CMK (cell line): ENCODE measurements at regions not wholly inside any gene's neighbourhood (a gene's known extent, or its start where the extent isn't known, plus 50 kb on each side); places are given as distances from the start of the nearest gene placed in this dataset.
A peak's percentile ranks its signal among the peaks of the same experiment; 100 is the strongest.

Source experiments
- DNase-seq: peaks from one replicate; pipeline ENCODE4 v3.0.0-alpha.2; 2010; ENCODE audit warnings: low read depth

- DNase-seq = no peak
Measured at GRCh38 chrX:109312757-109313156, 169.1 kb downstream of the GUCY2F start.

DNA sequence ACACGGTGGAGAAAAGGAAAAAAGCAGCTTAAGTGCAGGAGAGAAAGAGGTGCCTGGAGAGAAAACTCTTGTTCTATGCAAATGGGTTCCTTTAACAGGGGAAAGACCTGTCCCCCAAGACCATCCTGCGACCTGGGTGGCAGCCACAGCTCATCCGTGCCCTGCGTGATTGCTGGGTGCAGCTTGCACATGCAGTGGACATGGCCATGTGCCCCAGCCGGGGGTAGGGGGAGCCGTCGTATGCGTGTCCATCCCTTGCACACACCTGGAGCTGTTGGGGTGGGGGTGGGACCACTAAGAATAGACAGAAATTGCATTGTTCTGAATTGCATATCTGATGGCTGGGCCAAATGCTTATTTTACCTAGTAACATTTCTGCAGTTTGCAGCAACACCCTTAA lies 171.9 kb downstream of the GUCY2F start:
- no peak for DNase-seq

GRCh38 chrX:109301177-109301576 lies 180.7 kb downstream of the GUCY2F start:
- DNase-seq = no peak

DNA sequence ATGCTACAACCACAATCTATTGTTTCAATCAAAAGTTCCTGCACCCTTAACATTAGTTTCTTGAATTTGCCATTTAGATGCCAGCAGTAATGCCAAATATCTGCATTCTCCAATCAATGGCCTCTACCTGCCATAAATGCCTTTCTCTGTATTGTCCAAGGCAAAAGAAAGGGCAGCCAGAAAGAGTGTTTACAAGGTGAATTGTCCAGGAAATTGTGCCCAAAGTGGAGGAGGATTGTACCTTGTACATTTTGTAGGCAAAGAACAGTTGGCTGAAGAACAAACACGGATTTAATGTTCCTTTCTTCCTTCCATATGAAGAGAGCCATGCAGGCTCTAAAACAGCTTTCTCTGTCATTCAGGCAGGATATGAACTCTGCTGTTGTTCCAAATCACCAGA lies 181.5 kb downstream of the GUCY2F start:
- DNase-seq = no peak

DNA sequence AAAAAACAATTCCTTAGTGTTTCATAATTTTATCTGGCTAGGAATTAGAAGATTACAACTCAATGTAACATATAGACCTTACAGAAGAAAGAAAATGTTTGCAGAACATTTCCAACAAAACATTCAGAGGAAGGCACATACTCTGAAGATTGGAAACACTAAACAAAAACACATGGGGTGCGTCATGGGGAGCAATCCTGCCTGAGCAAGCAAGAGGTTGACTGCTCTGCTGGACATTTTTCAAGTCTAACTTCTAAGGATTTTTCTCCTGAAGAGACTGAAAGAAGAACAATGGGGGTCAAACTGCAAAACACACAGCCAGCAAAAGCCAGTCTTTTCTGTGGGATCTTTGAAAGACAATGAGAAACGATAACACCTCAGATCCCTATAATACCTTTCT lies 182.8 kb downstream of the GUCY2F start:
- DNase-seq = no peak

DNA sequence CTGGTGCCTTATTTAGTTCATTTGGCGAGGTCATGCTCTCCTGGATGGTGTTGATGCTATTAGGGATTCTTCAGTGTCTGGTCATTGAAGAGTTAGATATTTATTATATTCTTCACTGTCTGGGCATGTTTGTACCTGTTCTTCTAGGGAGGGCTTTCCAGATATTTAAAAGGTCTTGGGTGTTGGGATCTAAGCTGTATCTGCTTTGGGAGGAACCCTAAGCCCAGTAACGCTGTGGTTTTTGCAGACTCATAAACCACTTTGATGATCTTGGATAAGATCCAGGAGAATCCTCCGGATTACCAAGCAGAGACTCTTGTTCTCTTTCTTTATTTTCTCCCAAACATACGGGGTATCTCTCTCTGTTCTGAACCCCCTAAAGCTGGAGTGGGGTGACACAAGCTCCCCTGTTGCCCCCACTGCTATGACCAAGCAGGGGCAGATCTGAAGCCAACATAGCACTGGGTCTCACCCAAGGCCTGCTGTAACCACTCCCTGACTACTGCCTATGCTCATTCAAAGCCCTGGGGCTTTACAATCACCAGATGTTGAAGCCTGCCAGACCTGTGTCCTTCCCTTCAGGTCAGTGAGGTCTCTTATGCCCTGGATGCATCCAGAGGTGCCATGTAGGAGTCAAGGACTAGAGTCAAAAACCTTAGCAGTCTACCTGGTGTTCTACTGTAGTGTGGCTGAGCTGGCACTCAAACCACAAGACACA lies 187.6 kb downstream of the GUCY2F start:
- DNase-seq = no peak

DNA sequence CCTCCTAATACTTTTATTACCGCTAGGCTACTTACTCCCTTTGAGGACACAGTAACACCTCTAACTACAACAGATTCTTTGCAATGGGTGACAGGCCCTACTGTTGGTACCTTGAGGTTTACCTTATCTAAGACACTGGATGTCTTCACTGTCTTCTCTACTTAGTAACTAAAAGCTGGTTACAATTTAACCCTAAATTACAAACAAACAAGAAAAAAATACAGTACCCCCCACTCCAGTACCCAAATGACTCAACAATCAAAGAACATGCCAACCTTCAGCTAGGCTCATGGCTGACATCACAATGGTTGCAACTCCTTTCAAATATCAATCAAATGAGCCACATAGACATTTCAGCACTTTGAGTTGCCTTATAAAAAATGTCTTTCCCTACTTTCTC lies 198.0 kb downstream of the GUCY2F start:
- no peak for DNase-seq

GRCh38 chrX:109281483-109282275 lies 200.2 kb downstream of the GUCY2F start:
- peak; percentile 3 for DNase-seq

DNA sequence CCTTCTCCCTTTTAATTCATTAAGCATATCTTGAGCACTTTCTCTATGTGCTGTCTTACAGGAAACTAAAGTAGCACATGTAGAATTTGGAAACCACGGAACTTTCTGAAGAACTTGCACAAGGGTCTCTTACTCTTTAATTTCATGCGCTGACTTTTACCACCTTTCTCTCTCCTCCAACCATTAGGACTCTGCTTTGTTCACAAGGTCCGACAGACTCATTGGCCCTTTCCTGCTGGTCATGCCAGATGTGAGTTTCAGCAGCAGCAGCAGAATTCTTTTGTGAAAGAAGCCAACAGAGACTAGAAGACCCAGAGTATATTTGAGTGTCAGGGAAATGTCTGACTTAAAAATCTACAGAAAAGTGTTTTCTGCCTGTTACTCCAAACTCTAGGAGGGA lies 207.1 kb downstream of the GUCY2F start:
- DNase-seq = no peak

GRCh38 chrX:109270580-109271484 lies 211.1 kb downstream of the GUCY2F start:
- DNase-seq = no peak

GRCh38 chrX:109268340-109268739 lies 213.5 kb downstream of the GUCY2F start:
- DNase-seq = no peak

GRCh38 chrX:109266034-109266433 lies 215.9 kb downstream of the GUCY2F start:
- no peak for DNase-seq

- DNase-seq = no peak
Measured at GRCh38 chrX:109264878-109265277, 217.0 kb downstream of the GUCY2F start.

DNA sequence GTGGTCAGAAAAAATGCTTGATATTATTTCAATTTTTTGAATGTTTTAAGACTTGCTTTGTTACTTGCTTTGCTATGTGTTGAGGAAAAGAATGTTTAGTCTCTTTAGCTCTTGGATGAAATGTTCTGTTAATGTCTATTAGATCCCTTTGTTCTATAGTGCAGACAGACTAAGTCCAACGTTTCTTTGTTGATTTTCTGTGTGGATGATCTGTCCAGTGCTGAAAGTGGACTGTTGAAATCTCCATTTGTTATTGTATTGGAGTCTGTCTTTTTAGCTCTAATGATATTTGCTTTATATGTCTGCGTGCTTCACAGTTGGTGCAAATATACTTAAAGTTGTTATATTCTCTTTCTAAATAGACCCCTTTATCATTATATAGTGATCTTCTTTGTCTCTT lies 220.6 kb downstream of the GUCY2F start:
- DNase-seq = no peak

GRCh38 chrX:109252789-109253188 lies 229.1 kb downstream of the GUCY2F start:
- DNase-seq = no peak

DNA sequence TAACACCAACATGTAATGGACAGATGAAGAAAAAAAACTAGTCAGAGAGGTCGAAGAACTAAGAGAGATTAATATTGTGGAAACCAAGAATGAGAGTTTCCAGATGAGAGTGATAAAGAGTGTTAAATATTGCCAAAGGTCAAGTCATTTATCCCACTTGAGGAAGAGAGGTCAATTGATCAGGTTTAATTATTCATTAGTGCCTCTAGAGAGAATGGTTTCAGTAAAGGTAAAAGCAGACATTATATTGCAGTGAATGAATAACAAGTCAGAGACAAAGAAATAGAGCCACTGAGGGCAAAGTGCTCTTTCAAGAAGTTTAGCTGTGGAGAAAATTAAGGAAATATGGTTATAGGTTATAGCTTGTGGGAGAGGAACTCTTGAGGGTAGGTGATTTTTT lies 263.1 kb downstream of the GUCY2F start:
- DNase-seq = no peak

DNA sequence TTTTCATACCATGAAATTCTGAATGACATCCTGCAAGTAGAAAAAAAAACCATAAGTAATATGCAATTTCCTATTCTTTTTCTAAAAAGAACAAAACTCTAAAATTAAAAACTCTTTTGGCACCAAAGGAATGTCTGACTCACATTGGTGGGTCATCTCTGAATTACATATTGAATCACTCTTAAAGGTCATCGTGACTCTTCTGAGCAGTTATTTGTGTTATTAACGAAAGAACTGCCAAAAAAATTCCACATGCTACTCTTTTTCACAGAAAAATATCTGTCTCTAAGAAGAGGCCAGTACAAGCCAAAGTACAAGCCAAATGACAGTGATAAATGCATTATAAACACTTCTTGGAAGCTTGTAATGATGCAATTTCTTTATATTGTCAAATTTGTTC lies 282.2 kb downstream of the GUCY2F start:
- no peak for DNase-seq

DNA sequence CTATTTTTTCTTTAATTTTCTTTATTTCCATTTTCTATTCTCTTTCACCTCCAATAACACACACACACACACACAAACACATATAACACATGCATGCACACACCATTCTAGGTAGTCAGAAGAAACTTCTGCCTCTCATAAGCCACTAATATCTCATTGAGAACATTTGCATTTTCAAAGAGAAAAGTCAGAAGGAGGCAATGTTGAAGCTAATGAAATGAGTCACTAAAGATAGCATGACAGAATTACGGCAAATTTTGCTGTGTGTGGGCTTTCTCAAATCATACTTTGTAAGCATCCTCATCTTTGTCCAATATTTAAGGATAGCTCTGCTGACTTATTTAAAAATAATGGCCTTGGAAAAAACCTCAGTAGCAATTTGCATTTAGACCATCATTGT lies 291.3 kb downstream of the GUCY2F start:
- DNase-seq = no peak

DNA sequence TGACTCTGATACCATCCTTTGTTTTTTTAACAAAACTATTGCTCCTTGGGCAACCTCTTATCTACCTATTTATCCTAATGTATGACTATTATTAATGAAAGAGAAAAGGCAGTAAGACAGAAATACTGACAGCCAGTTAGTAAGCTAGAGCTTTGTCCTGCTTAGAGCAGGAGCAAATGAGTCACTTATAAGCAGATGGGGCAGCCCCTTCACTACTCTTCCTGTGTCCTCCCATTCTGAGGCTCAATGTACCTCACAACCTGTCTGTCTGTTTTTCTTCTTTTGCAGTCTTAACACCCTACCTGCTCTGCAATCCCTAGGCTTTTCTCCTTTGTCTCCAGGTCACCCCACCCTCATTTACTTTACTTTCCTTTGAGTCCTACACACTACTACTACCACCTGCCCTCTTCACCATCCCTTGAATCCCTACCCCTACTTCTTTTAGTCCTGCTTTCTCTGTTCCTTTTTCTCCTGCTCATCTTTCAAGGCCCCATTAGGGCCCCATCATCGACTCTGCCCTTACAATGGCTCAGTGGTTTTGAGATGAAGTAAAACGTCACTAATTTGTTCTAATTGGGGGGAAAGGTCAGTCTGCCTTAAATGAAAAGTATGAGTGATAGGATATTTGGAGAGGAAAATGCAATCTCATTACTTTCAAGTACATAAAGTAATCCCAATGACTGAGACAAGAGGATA lies 294.3 kb downstream of the GUCY2F start:
- no peak for DNase-seq

- DNase-seq = no peak
Measured at GRCh38 chrX:109186939-109187338, 294.9 kb downstream of the GUCY2F start.

DNA sequence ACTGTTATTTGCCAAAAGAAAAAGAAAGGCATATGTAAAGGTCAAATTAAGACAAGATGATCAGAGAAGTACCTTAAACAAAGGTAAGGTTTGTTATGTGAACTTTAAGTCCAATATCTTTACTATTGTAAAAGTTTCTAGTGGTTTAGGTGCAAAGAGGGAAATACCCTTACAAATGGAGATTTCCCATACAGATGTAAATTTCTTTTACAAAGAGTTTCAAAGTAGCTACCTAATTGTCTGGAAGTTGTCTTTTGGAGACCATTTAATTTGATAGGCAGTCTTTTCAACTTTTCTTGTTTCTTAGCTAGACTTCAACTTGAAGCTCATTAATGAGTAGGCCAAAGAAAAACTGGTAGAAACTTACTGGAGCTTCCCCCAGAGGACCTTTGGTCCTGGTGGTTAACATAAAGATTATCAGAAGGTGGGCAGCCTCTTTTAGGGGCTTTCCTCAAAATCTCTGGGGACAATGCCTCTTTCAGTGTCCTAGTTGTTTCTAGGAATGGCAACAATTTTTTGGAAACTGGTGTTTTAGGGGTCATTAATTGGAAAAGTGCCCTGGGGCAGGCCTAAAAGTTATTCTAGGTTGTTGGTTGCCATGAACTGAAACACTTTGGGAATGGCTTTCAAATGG lies 297.3 kb downstream of the GUCY2F start:
- DNase-seq = no peak
